GM18520 (cell line): ENCODE measurements at regions not wholly inside any gene's neighbourhood (a gene's known extent, or its start where the extent isn't known, plus 50 kb on each side); places are given as distances from the start of the nearest gene placed in this dataset.

Source experiments
- ATAC-seq: cut with Tn5 transposase; IDR thresholded peaks from one replicate; pipeline ENCODE4 v1.9.1; 2021; ENCODE audit not compliant: unreplicated experiment

- ATAC-seq, result no peak
Observed at GRCh38 chr4:11183356-11183740, 245.3 kb downstream of the HS3ST1 start.

DNA sequence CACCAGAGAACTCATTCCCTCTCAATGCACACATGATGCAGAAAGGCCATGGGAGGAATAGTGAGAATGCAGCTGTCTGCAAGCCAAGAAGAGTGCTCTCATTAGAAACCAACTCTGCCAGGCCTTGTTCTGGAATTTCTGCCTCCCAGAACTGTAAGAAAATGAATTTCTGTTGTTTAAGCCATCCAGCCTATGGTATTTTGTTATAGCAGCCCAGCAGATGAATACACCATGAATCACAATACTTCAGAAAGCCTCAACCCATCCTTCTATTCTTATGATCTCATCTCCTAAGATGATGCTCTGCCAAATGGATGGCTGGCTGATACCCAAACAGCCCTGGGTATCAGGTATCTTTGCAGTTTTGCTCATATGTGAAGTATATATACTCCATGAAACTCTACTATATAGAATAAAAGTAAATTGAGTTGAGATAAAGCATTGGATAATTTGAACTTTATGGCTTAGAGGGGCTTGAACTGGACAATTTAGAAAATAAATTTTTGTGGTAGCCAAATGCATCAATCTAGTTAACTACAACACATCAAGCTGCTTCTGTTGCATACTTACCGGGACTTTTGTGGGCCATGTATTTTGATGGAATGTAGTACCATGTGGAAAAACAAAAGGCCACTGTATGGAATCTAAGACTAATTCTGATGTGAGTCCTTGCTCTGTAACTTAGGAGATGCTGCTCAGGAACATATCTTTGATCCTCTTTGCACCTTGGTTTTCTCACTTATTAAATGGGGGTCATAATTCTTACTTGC is 245.9 kb downstream of the HS3ST1 start:
- ATAC-seq, result no peak

GRCh38 chr4:11182031-11182430 is 246.7 kb downstream of the HS3ST1 start:
- no peak for ATAC-seq

DNA sequence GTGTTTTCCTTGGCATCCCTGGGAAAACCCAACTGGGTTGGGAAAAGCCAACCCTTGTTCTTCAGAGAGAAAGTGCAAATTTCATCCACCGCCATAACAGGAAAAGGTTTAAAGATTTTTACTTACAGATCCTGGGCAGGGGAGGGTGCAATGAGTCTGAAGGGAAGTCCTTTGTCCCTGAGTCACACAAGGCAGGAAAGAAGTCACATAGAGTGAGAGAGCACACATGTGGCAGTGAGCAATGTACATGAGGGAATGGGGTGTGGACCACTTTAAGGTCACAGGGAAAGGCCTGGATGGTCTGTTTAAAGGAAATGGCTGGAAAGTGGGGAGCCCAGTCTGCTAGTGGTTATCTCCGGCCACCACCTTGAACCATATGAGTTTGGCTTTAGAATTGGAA is 248.9 kb downstream of the HS3ST1 start:
- ATAC-seq, result no peak

- no peak for ATAC-seq
Observed at GRCh38 chr4:11178433-11178832, 250.3 kb downstream of the HS3ST1 start.

DNA sequence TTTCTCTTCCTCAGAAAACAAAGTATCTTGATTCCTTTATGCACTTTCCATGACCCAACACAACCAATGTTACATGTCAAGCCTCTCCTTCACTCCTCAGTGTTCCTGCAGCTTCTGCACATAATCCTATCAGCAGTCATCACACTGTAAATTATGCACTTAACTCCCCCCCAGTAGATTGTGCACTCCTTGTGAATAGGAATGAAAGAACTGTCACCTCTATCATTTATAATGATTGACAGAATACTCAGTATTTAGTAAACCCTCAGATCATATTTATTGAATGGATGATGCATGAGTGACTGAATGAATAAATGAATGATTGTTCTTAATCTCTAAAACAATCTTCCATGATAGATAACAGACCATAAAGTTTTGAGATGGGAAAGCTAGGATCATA is 253.3 kb downstream of the HS3ST1 start:
- no peak for ATAC-seq

DNA sequence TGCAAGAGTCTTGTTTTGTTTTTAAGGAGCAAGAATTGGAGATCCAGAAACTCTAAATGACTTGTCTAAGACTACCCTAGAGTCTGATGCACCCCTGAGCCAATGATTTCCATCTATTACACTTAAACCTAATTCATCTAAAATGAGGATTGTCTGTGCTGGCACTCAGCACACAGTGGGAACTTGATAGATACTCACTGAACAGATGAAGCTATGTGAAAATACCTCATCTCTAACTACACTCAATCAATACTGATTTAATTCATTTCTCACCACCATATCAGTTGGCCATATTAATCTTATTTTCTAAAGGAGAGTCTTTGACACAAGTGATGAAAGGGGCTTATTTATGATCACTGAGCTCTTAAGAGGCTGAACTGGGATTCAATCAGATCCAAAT is 262.1 kb downstream of the HS3ST1 start:
- no peak for ATAC-seq

DNA sequence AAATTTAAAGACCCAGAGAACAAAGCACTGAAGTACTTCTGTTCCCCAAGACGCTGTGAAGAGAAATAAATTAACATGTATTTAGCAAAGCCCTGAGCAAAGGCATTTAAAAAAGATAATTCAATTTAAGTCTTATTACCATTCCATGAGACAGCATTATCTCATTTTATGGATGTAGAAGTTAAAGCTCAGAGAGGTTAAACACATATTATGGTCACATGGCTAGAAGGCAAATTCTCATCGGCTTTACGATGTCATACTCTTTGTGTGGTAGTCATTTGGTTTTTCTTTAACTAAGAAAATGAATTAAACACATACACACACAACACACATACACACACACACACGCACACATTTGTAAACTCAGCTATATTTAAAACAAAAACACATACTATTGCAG is 262.7 kb downstream of the HS3ST1 start:
- ATAC-seq, result no peak

GRCh38 chr4:11165052-11165451 is 263.6 kb downstream of the HS3ST1 start:
- ATAC-seq, result no peak

- no peak for ATAC-seq
Observed at GRCh38 chr4:11160288-11160687, 268.4 kb downstream of the HS3ST1 start.

- no peak for ATAC-seq
Observed at GRCh38 chr4:11158971-11159370, 269.7 kb downstream of the HS3ST1 start.

GRCh38 chr4:11155208-11155867 is 273.4 kb downstream of the HS3ST1 start:
- no peak for ATAC-seq

DNA sequence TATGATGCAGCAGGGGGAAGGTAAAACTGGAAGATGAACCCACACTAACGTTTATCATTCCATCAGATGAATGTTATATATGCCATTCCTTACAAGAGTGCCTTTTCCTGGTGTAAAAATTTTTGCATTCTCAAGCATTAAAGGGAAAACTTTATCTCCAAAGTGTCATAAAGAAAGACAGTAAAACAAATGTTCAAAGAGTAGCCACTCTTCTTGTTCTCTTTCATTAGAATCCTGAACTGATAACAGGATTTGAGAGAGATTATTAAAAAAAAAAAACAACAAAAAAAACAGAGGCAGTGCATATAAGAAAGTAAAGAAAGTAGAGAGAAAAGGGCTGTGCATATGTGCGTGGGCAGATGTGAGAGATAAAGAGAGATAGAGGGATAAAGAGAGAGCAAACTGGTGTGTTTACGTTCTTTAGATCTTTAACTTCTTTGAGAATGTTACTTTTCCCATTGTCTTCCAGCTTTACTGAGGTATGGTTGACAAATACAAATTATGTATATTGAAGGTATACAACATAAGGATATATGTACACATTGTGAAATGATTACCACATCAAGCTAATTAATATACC is 275.4 kb downstream of the HS3ST1 start:
- no peak for ATAC-seq

GRCh38 chr4:11152684-11153083 is 276.0 kb downstream of the HS3ST1 start:
- ATAC-seq, result no peak

DNA sequence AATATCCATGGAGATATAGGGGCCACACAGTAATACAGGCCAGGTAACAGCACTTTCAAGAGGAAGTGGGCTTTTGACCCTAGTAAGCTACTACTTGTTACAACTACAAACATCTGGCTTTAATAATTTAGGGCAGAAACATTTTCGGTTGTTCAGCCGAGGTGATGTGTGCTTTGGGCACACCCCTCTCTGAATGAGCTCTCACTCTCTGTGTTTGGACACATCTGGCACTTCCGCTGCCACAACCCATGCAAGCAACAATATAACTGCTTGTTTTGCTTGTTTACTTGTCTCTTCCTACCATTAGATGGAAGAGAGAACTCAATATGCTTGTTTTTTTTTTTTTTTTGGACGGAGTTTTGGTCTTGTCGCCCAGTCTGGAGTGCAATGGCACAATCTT is 277.2 kb downstream of the HS3ST1 start:
- no peak for ATAC-seq

- no peak for ATAC-seq
Observed at GRCh38 chr4:11149612-11150259, 279.0 kb downstream of the HS3ST1 start.

DNA sequence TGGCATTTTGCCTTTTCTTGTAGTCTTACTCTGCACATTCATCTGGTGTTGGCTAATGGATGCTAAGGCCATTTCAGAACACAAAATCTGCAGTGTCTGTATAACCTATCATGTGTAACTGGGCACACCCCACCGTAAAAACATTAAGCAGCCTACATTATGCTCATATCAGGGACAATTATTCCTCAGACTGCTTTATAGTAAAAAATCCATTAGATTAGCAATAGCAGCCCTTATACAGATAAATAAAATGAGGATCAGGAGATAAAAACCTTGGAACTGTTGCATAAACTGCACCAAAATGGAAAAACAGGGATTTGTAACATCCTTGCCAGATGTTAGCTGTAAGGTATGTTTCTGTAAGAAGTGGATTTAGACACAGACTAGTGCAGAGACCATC is 288.8 kb downstream of the HS3ST1 start:
- ATAC-seq, result no peak

DNA sequence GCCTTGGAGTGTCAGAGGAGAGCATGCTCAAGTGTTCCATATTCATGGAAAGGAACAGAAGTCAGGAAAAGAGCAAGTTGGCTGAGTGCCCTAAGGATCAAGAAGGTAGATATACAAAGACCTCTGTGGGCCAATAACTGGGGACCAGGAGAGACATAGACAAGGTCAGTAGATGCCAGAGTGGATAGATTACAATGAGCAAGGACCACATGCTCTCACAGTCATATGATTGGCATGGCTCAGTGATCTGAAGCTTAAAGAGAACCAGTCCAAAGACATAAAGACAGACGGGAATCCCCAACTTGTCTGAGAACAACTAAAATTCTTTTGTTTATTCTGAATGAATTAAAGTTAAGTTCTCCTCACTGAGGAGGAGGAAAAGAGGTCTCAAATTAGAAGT is 289.7 kb downstream of the HS3ST1 start:
- no peak for ATAC-seq

DNA sequence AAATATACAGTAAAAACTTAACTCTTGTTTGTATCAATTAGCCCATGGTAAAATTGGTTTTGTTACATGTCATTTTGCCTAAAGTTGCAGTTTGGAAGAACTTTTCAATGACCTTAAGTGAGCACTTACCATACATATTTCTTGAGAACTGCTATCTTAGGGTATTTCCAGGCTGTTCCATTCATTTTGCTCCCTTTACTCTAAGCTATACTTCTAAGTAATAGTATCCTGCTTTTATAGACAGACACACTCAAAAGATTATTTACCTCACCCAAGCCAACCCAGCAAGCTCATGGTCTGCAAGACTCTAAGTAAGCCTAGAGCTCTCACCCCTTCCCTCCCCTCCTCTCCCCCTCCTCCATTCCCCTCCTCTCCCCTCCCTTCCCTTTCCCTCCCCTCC is 294.0 kb downstream of the HS3ST1 start:
- ATAC-seq, result no peak

- no peak for ATAC-seq
Observed at GRCh38 chr4:11133868-11134267, 294.8 kb downstream of the HS3ST1 start.

GRCh38 chr4:11132478-11132877 is 296.2 kb downstream of the HS3ST1 start:
- no peak for ATAC-seq

DNA sequence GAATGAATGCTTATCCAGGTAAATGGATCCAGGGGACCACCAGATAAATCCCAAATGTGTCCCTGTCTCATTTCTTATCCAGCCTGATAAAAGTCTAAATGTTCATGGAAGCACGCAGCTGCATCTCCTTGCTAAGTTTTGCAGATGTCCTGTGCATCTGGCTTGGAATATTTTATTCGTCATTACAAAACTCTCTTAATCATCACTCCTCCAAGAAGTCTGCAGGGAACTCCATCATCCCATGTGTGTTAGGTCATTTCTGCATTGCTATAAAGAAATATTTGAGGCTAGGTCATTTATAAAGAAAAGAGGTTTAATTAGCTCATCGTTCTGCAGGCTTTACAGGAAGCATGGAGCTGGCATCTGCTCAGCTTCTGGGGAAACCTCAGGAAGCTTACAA is 297.2 kb downstream of the HS3ST1 start:
- no peak for ATAC-seq
